MCF 10A (cell line): ENCODE measurements at regions not wholly inside any gene's neighbourhood (a gene's known extent, or its start where the extent isn't known, plus 50 kb on each side); places are given as distances from the start of the nearest gene placed in this dataset.

Experiments used
- BruUV-seq: library from RNA; stranded (reverse); fragments of 400-500 nt; replicated peaks from 2 replicates; lab custom pipeline; 2021; lab: Mats Ljungman, UMichigan
- CTCF ChIA-PET: fragments of 300-600 bp; sonication (Branson Sonifier 250); formaldehyde crosslinking; extraction: SDS; loops from one replicate; lab custom pipeline; 2021; ENCODE audit warnings: antibody characterized with exemption, inconsistent platforms; lab: Yijun Ruan, JAX
- POLR2A ChIA-PET: fragments of 300-600, 350-650 bp; sonication (Branson Sonifier 250); formaldehyde crosslinking; extraction: SDS; loops from one replicate; lab custom pipeline; 2020; ENCODE audit warnings: antibody characterized with exemption, inconsistent platforms; lab: Yijun Ruan, JAX
- DNase-seq: peaks from one replicate; pipeline ENCODE4 v3.0.0-alpha.2; 2018; ENCODE audit not compliant: unreplicated experiment
- H3K27ac Mint-ChIP-seq: one replicate; pipeline ENCODE4 v1.8.0; 2022; ENCODE audit warnings: mild to moderate bottlenecking, low read depth, mixed read lengths; ENCODE audit not compliant: unreplicated experiment
- H3K27me3 Mint-ChIP-seq: one replicate; pipeline ENCODE4 v1.8.0; 2022; ENCODE audit warnings: mixed read lengths; ENCODE audit not compliant: insufficient read depth, unreplicated experiment
- H3K36me3 Mint-ChIP-seq: one replicate; pipeline ENCODE4 v1.8.0; 2022; ENCODE audit warnings: mild to moderate bottlenecking, moderate library complexity, mixed read lengths; ENCODE audit not compliant: insufficient read depth, unreplicated experiment
- H3K4me1 Mint-ChIP-seq: one replicate; pipeline ENCODE4 v1.8.0; 2022; ENCODE audit warnings: mixed read lengths; ENCODE audit not compliant: insufficient read depth, unreplicated experiment
- H3K4me3 Mint-ChIP-seq: one replicate; pipeline ENCODE4 v1.8.0; 2022; ENCODE audit warnings: mild to moderate bottlenecking, moderate library complexity, mixed read lengths; ENCODE audit not compliant: unreplicated experiment
- H3K9me3 Mint-ChIP-seq: one replicate; pipeline ENCODE4 v1.8.0; 2022; ENCODE audit warnings: mixed read lengths; ENCODE audit not compliant: unreplicated experiment
- CTCF ChIP-seq: fragments of 200-600 bp; IDR thresholded peaks from one replicate; pipeline ENCODE4 v1.8.0; 2022; ENCODE audit warnings: antibody characterized with exemption, mild to moderate bottlenecking; ENCODE audit not compliant: unreplicated experiment
- intact Hi-C: fragments of 100-400 bp; cut with micrococcal nuclease; formaldehyde crosslinking; loops from 2 replicates; pipeline ENCODE4 v1.14.1; 2022

GRCh38 chr4:19512086-19512485 lies 739.6 kb upstream of the SLIT2 start:
- TF ChIP-seq CTCF: no peak
- no peak overlapping the region for H3K27ac Mint-ChIP-seq
- no peaks in the 10 kb centered on the region for H3K27me3 Mint-ChIP-seq
- CTCF ChIA-PET: no interaction called here
- H3K9me3 Mint-ChIP-seq: no peaks in the 10 kb centered on the region
- no peak overlapping the region for H3K4me3 Mint-ChIP-seq
- no peaks in the 10 kb centered on the region for H3K4me1 Mint-ChIP-seq
- intact Hi-C loops: no loop called here
- BruUV-seq: no TSS peak
- POLR2A ChIA-PET: no interaction called here
- no peaks in the 10 kb centered on the region for H3K36me3 Mint-ChIP-seq
- no peak for DNase-seq

DNA sequence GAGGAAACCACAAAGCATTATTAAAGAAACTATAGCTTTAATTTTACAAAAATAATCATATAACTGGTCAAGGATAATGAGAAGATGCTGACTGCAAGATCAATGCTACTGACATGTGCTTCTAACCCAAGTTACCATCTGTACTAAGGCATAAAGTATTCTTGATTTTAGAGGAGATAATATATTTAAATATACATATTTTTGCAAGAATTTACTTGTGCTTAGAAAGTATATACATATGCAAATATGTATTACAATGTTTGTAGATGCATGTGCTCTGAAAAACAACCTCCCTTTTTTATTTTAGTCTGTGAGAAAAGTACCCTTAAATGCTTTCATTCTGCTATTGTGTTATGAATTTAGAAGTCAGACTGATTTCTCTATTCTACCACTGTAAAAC lies 740.7 kb upstream of the SLIT2 start:
- POLR2A ChIA-PET: no interaction called here
- intact Hi-C loops: no loop called here
- BruUV-seq: no TSS peak
- CTCF ChIA-PET: interaction anchor here (0.6 to 1.1 kb wide), 2 partner anchors 300 to 738 kb away, joined by 3 read pairs; no protein-coding TSS in a partner anchor
- no peak for TF ChIP-seq CTCF
- H3K9me3 Mint-ChIP-seq: no peaks in the 10 kb centered on the region
- no peaks in the 10 kb centered on the region for H3K4me1 Mint-ChIP-seq
- H3K36me3 Mint-ChIP-seq: no peaks in the 10 kb centered on the region
- no peak for DNase-seq
- no peak overlapping the region for H3K4me3 Mint-ChIP-seq
- H3K27ac Mint-ChIP-seq: no peak overlapping the region
- no peaks in the 10 kb centered on the region for H3K27me3 Mint-ChIP-seq

DNA sequence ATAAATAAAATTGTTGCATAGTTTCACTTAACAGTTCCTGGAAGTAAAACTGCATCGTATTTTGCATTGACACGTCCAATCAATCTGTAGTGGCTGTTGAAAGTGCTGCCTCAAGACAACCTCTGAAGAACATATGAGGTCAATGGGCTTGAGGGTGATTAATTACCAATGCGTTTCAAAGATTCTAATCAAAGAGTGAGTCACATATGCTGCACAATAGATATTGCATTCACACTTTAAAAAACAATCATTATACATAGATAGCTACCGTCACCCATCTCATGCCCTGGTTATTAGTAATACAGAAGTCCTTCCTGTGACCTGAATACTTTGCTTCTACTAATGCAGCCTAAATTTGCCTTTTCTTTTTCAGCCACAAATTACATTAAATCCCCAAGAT lies 743.3 kb upstream of the SLIT2 start:
- no peak for DNase-seq
- H3K4me3 Mint-ChIP-seq: no peak overlapping the region
- no peak for TF ChIP-seq CTCF
- no peaks in the 10 kb centered on the region for H3K9me3 Mint-ChIP-seq
- no TSS peak for BruUV-seq
- H3K27me3 Mint-ChIP-seq: no peaks in the 10 kb centered on the region
- no peaks in the 10 kb centered on the region for H3K36me3 Mint-ChIP-seq
- ChIA-PET POLR2A (no interaction called here), CTCF (no interaction called here)
- no peaks in the 10 kb centered on the region for H3K4me1 Mint-ChIP-seq
- intact Hi-C loops: no loop called here
- H3K27ac Mint-ChIP-seq: no peak overlapping the region

DNA sequence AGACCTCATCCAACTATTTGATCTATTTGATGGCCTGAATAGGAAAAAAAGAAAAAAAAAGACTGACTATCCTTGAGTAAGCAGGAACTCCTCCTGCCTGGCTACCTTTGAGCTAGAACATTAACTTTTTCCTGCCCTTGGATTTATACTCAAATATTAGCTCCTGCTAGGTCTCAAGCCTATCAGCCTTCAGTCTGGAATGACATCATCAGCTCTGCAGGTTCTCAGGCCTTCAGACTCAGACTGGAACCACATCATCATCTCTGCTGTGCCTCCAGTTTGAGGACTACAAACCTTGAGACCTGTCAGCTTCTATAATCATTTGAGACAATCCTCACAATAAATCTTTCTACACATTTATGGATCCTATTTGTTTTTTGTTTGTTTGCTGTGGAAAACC lies 754.0 kb upstream of the SLIT2 start:
- no peak overlapping the region for H3K4me3 Mint-ChIP-seq
- H3K9me3 Mint-ChIP-seq: no peaks in the 10 kb centered on the region
- BruUV-seq: no TSS peak
- no peak for TF ChIP-seq CTCF
- no peak for DNase-seq
- no peaks in the 10 kb centered on the region for H3K36me3 Mint-ChIP-seq
- POLR2A ChIA-PET: interaction anchor here (0.6 kb wide), 1 partner anchor 30 kb away, joined by 3 read pairs; no protein-coding TSS in a partner anchor
- intact Hi-C loops: no loop called here
- CTCF ChIA-PET: interaction anchor here (1.0 kb wide), 1 partner anchor 9 kb away, joined by 3 read pairs; no protein-coding TSS in a partner anchor
- no peaks in the 10 kb centered on the region for H3K27me3 Mint-ChIP-seq
- no peak overlapping the region for H3K27ac Mint-ChIP-seq
- H3K4me1 Mint-ChIP-seq: peaks cover 2% of the 10 kb centered on the region
